Transverse colon (tissue), 4 donors: ENCODE measurements at regions not wholly inside any gene's neighbourhood (a gene's known extent, or its start where the extent isn't known, plus 50 kb on each side); places are given as distances from the start of the nearest gene placed in this dataset.

Experiments used
- DNase-seq: peaks from one replicate; pipeline ENCODE4 v3.0.0-alpha.2; 2019
- H3K27ac ChIP-seq, 4 donors: fragments of 200-600 bp; sonication (generic); 2 replicates each; pipeline ENCODE4 v1.5.1; 2016 to 2018; ENCODE audit warnings: inconsistent platforms in 4 of 4
- H3K27me3 ChIP-seq: fragments of 200-600 bp; sonication (generic); 2 replicates; pipeline ENCODE4 v1.5.1; 2017; ENCODE audit warnings: inconsistent platforms
- H3K36me3 ChIP-seq, 4 donors: fragments of 200-600 bp; sonication (generic); 2 replicates each; pipeline ENCODE4 v1.5.1; 2017 to 2019; ENCODE audit warnings: inconsistent platforms in 4 of 4
- H3K4me1 ChIP-seq, 4 donors: fragments of 200-600 bp; sonication (generic); 2 replicates each; pipeline ENCODE4 v1.5.1; 2017 to 2020; ENCODE audit warnings: inconsistent platforms in 4 of 4
- H3K4me3 ChIP-seq, 4 donors: fragments of 200-600 bp; sonication (generic); 1 replicate in 1 of 4; 2 replicates in 3 of 4; pipeline versions ENCODE4 v1.5.1 to v1.6.1; 2017 to 2019; ENCODE audit warnings: inconsistent platforms in 4 of 4
- H3K9me3 ChIP-seq, 2 donors: fragments of 200-600 bp; sonication (generic); 2 replicates each; pipeline ENCODE4 v1.5.1; 2017 to 2019; ENCODE audit warnings: inconsistent platforms in 2 of 2
- EP300 ChIP-seq: sonication (generic); formaldehyde crosslinking; IDR thresholded peaks from one replicate; pipeline ENCODE4 v1.6.1; 2017; ENCODE audit warnings: antibody characterized with exemption, low read depth
- POLR2A ChIP-seq: fragments of 450-650 bp; IDR thresholded peaks from one replicate; pipeline ENCODE4 v1.6.1; 2016; ENCODE audit warnings: antibody characterized with exemption, mild to moderate bottlenecking, moderate library complexity
- POLR2AphosphoS5 ChIP-seq, 3 donors: sonication (generic); formaldehyde crosslinking; IDR thresholded peaks; one replicate each; pipeline ENCODE4 v1.6.1; 2016; ENCODE audit warnings: antibody characterized with exemption in 3 of 3
- WGBS, 2 donors: methylation state at CpG; one replicate each; pipeline ENCODE4 v1.1.5; 2018; ENCODE audit warnings: low coverage in 1 of 2; 5-methylcytosine and 5-hydroxymethylcytosine counted together
- in situ Hi-C, 4 donors: fragments of 200-750 bp; cut with MboI; loops; one replicate each; pipeline versions ENCODE4 v1.15.0 to v1.15.1; 2017; ENCODE audit warnings: low sequenced_read_pairs in 3 of 4, low pct_ligation_motif_present in 1 of 4, low pct_unique_long_range_greater_than_20kb in 1 of 4
- intact Hi-C: fragments of 100-400 bp; cut with DNase I; formaldehyde crosslinking; loops from one replicate; pipeline ENCODE4 v1.15.1; 2023; ENCODE audit warnings: low total_unique reads
- TF ChIP-seq, protein P1 (sequence below), 5 experiments: fragments of 200-600 bp in 3 of 5; fragments of 450-650 bp in 2 of 5; sonication (generic) in 3 of 5; IDR thresholded peaks; 1 replicate in 2 of 5; 2 replicates in 3 of 5; pipeline ENCODE4 v1.5.1; 2016 to 2017; ENCODE audit warnings: antibody characterized with exemption in 5 of 5, inconsistent platforms in 3 of 5, mild to moderate bottlenecking in 2 of 5, moderate library complexity in 1 of 5

DNA sequence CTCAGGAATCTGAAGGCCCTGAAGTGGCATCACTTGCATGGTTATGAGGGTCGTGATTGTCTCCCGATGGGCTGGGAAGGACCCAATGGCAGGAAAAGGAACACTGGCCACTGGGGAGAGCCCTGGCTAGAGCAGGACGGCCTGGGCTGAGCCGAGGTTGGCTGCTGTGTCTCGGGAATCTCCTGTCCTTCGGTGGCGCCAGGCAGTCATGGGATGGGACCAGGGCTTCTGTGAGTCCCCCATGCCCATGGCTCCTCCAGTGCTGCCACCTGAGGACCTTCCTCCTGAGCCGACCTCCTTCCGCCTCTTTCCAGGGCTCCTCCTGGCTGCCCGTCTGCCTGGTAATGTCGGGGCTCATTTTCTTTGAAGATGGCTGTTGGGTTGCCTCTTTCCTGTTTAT, 1394.0 kb downstream of the BRD1 start:
- no peak for DNase-seq
- Histone ChIP-seq H3K9me3 (no peaks in the 10 kb centered on the region), H3K4me1 (no peaks in the 10 kb centered on the region), H3K4me3 (no peak overlapping the region), H3K27ac (no peak overlapping the region), H3K36me3 (no peaks in the 10 kb centered on the region), H3K27me3 (no peaks in the 10 kb centered on the region)
- 85 to 100% methylated on average over 1 to 11 of the region's 11 CpGs for WGBS, 2 donors
- intact Hi-C loops (no loop called here), in situ Hi-C loops (no loop called here)
- TF ChIP-seq POLR2A: no peak
- TF ChIP-seq POLR2AphosphoS5 (IDR thresholded peaks at IDR 0.05): no peak
- TF ChIP-seq, protein P1, sequence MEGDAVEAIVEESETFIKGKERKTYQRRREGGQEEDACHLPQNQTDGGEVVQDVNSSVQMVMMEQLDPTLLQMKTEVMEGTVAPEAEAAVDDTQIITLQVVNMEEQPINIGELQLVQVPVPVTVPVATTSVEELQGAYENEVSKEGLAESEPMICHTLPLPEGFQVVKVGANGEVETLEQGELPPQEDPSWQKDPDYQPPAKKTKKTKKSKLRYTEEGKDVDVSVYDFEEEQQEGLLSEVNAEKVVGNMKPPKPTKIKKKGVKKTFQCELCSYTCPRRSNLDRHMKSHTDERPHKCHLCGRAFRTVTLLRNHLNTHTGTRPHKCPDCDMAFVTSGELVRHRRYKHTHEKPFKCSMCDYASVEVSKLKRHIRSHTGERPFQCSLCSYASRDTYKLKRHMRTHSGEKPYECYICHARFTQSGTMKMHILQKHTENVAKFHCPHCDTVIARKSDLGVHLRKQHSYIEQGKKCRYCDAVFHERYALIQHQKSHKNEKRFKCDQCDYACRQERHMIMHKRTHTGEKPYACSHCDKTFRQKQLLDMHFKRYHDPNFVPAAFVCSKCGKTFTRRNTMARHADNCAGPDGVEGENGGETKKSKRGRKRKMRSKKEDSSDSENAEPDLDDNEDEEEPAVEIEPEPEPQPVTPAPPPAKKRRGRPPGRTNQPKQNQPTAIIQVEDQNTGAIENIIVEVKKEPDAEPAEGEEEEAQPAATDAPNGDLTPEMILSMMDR (IDR thresholded peaks at IDR 0.05): no peak
- TF ChIP-seq EP300: no peak

DNA sequence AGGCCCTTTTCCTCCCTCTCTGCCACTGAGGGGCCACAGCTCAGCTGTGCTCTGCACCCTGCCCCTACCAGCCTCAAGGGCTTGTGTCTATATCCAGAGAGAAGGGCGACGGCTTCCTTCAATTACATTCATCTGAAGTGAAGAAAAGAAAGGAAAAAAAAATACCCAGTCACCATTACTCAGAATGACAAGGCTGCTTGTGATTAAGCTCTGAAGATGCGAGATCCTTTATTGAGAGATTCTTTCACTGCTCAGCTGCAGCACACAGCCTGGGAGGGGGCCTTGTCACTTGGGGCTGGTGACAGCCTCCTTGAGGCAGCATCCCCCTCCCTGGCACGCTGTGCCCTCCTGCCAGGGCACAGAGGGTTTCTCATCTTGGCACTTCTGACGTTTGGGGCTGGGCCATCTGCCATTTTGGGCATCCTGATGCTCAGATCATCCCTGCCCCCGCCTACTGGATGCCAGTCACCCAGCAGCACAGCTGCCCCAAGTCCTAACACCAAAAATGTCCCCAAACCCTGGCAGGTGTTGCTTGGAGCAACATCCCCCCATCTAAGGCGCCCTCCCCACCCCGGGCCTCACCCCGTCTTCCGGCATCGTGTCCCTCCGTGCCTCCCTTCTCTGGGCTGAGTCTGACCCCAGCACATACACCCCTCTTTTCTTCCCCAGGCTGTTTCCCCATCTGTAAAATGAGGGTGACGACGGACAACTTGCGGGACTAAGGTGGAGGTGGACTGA, 1394.7 kb downstream of the BRD1 start:
- no peaks in the 10 kb centered on the region for H3K9me3 ChIP-seq
- H3K36me3 ChIP-seq: no peaks in the 10 kb centered on the region
- in situ Hi-C loops (no loop called here), intact Hi-C loops (no loop called here)
- DNase-seq: no peak
- 79 to 93% methylated on average over 3 to 15 of the region's 15 CpGs for WGBS, 2 donors
- TF ChIP-seq POLR2A (no peak), POLR2AphosphoS5 (IDR thresholded peaks at IDR 0.05) (no peak), EP300 (no peak)
- TF ChIP-seq, protein P1 (IDR thresholded peaks at IDR 0.05): no peak
- no peaks in the 10 kb centered on the region for H3K27me3 ChIP-seq
- no peak overlapping the region for H3K27ac ChIP-seq
- H3K4me1 ChIP-seq: no peaks in the 10 kb centered on the region
- no peak overlapping the region for H3K4me3 ChIP-seq

- no peaks in the 10 kb centered on the region for H3K9me3 ChIP-seq
- no peaks in the 10 kb centered on the region for H3K36me3 ChIP-seq
- no peaks in the 10 kb centered on the region for H3K27me3 ChIP-seq
- intact Hi-C loops: no loop called here
- H3K4me3 ChIP-seq: no peak overlapping the region
- no peaks in the 10 kb centered on the region for H3K4me1 ChIP-seq
- 69 to 72% methylated on average over 9 to 20 of the region's 20 CpGs for WGBS, 2 donors
- DNase-seq: no peak
- TF ChIP-seq, protein P1 (IDR thresholded peaks at IDR 0.05): no peak
- TF ChIP-seq POLR2AphosphoS5 (IDR thresholded peaks at IDR 0.05) (no peak), POLR2A (no peak), EP300 (no peak)
- no peak overlapping the region for H3K27ac ChIP-seq
- in situ Hi-C loops: no loop called here
These were observed 1395.9 kb downstream of the BRD1 start for GRCh38 chr22:48431536-48432315.

DNA sequence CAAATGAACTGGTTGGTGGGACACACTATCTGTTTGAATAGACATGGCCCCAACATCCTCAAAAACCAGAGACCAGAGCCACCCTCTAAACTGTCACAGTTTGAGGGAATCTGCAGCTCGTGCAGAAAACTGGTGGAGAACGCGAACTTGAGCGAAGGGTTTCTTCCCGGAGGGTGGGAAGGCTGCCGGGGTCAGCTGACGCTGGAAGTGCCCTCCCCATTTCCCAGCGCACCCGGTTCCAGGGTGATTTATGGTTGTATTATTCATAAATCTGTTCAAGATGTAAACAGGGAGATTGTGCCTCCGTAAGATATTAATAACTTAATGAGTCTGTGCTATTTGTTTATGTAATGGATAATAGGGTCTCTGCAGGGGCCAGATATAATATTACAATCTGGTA, 1396.7 kb downstream of the BRD1 start:
- DNase-seq: no peak
- no peak overlapping the region for H3K27ac ChIP-seq
- TF ChIP-seq, protein P1 (IDR thresholded peaks at IDR 0.05): no peak
- TF ChIP-seq POLR2A: no peak
- no peak for TF ChIP-seq EP300
- no peak for TF ChIP-seq POLR2AphosphoS5 (IDR thresholded peaks at IDR 0.05)
- H3K9me3 ChIP-seq: no peaks in the 10 kb centered on the region
- H3K27me3 ChIP-seq: no peaks in the 10 kb centered on the region
- 63 to 79% methylated on average over 5 to 10 of the region's 10 CpGs for WGBS, 2 donors
- in situ Hi-C loops: no loop called here
- no peak overlapping the region for H3K4me3 ChIP-seq
- no peaks in the 10 kb centered on the region for H3K4me1 ChIP-seq
- intact Hi-C loops: no loop called here
- no peaks in the 10 kb centered on the region for H3K36me3 ChIP-seq
